H9 (cell line): ENCODE measurements at regions not wholly inside any gene's neighbourhood (a gene's known extent, or its start where the extent isn't known, plus 50 kb on each side); places are given as distances from the start of the nearest gene placed in this dataset.

ENCODE experiments used
- DNase-seq: peaks from one replicate; pipeline ENCODE4 v3.0.0-alpha.2; 2017
- H2AFZ ChIP-seq: one replicate; pipeline ENCODE4 v1.6.1; 2013; ENCODE audit warnings: mild to moderate bottlenecking, low read length, control low read depth, moderate library complexity
- H2AK5ac ChIP-seq: 2 replicates; pipeline ENCODE4 v1.6.1; 2013; ENCODE audit warnings: low read length, control low read depth, mixed read lengths; ENCODE audit not compliant: insufficient read length
- H2BK120ac ChIP-seq: one replicate; pipeline ENCODE4 v1.6.1; 2013; ENCODE audit warnings: low read depth, mild to moderate bottlenecking, low read length, control low read depth, inconsistent platforms; ENCODE audit not compliant: poor library complexity, severe bottlenecking
- H2BK12ac ChIP-seq: 2 replicates; pipeline ENCODE4 v1.6.1; 2013; ENCODE audit warnings: low read length, control low read depth, mixed read lengths, low read depth; ENCODE audit not compliant: insufficient read length
- H2BK15ac ChIP-seq: 2 replicates; pipeline ENCODE4 v1.6.1; 2013; ENCODE audit warnings: low read depth, low read length, control low read depth
- H2BK20ac ChIP-seq: one replicate; pipeline ENCODE4 v1.6.1; 2013; ENCODE audit warnings: low read depth, mild to moderate bottlenecking, low read length, control low read depth, inconsistent platforms; ENCODE audit not compliant: poor library complexity, severe bottlenecking
- H2BK5ac ChIP-seq: 2 replicates; pipeline ENCODE4 v1.6.1; 2013; ENCODE audit warnings: low read length, control low read depth, mixed read lengths; ENCODE audit not compliant: insufficient read length
- H3K14ac ChIP-seq: 2 replicates; pipeline ENCODE4 v1.6.1; 2013; ENCODE audit warnings: low read length, control low read depth; ENCODE audit not compliant: insufficient read depth
- H3K18ac ChIP-seq: 2 replicates; pipeline ENCODE4 v1.6.1; 2013; ENCODE audit warnings: low read depth, mild to moderate bottlenecking, mixed read lengths, low read length, control low read depth; ENCODE audit not compliant: insufficient read length
- H3K23ac ChIP-seq: 2 replicates; pipeline ENCODE4 v1.6.1; 2013; ENCODE audit warnings: low read length, control low read depth, mixed read lengths, low read depth; ENCODE audit not compliant: insufficient read length
- H3K23me2 ChIP-seq: 2 replicates; pipeline ENCODE4 v1.6.1; 2013; ENCODE audit warnings: low read depth, mild to moderate bottlenecking, mixed read lengths, low read length, control low read depth; ENCODE audit not compliant: insufficient read length, poor library complexity, severe bottlenecking
- H3K27ac ChIP-seq: 2 replicates; pipeline ENCODE4 v1.5.1; 2013; ENCODE audit warnings: low read length, control low read depth, mixed read lengths, low read depth; ENCODE audit not compliant: insufficient read length
- H3K27me3 ChIP-seq: 2 replicates; pipeline ENCODE4 v1.6.1; 2013; ENCODE audit warnings: low read length, control low read depth, inconsistent platforms; ENCODE audit not compliant: insufficient read depth
- H3K4ac ChIP-seq: 2 replicates; pipeline ENCODE4 v1.6.1; 2013; ENCODE audit warnings: low read depth, mild to moderate bottlenecking, control low read depth, inconsistent platforms, low read length, moderate library complexity
- H3K4me1 ChIP-seq: 2 replicates; pipeline ENCODE4 v1.6.1; 2013; ENCODE audit warnings: low read length, control low read depth, inconsistent platforms; ENCODE audit not compliant: insufficient read depth
- H3K4me2 ChIP-seq: 2 replicates; pipeline ENCODE4 v1.6.1; 2013; ENCODE audit warnings: low read length, control low read depth, mixed read lengths; ENCODE audit not compliant: insufficient read length, insufficient read depth
- H3K56ac ChIP-seq: 2 replicates; pipeline ENCODE4 v1.6.1; 2013; ENCODE audit warnings: low read depth, mild to moderate bottlenecking, mixed read lengths, low read length, control low read depth; ENCODE audit not compliant: insufficient read length
- H3K79me1 ChIP-seq: 2 replicates; pipeline ENCODE4 v1.6.1; 2013; ENCODE audit warnings: low read depth, mild to moderate bottlenecking, moderate library complexity, low read length, control low read depth, inconsistent platforms; ENCODE audit not compliant: insufficient read depth, poor library complexity, severe bottlenecking
- H3K79me2 ChIP-seq: 2 replicates; pipeline ENCODE4 v1.6.1; 2013; ENCODE audit warnings: low read length, control low read depth, inconsistent platforms; ENCODE audit not compliant: insufficient read depth
- H3K9ac ChIP-seq: 2 replicates; pipeline ENCODE4 v1.6.1; 2013; ENCODE audit warnings: low read length, control low read depth, mixed read lengths; ENCODE audit not compliant: insufficient read length; ENCODE audit errors: extremely low read depth
- H3K9me3 ChIP-seq: one replicate; pipeline ENCODE4 v1.6.1; 2013; ENCODE audit warnings: low read depth, low read length, inconsistent platforms; ENCODE audit not compliant: control insufficient read depth
- H3T11ph ChIP-seq: one replicate; pipeline ENCODE4 v1.6.1; 2013; ENCODE audit warnings: mild to moderate bottlenecking, low read length, control low read depth, inconsistent platforms
- H4K20me1 ChIP-seq: one replicate; pipeline ENCODE4 v1.6.1; 2013; ENCODE audit not compliant: control insufficient read depth, insufficient read length, insufficient read depth
- H4K5ac ChIP-seq: 2 replicates; pipeline ENCODE4 v1.6.1; 2013; ENCODE audit warnings: low read depth, mild to moderate bottlenecking, mixed read lengths, low read length, control low read depth; ENCODE audit not compliant: insufficient read length
- H4K8ac ChIP-seq: replicated peaks from 2 replicates; pipeline ENCODE4 v1.6.1; 2013; ENCODE audit warnings: low read length, control low read depth, mixed read lengths, low read depth; ENCODE audit not compliant: insufficient read length
- H4K91ac ChIP-seq: 2 replicates; pipeline ENCODE4 v1.6.1; 2013; ENCODE audit warnings: low read depth, mild to moderate bottlenecking, moderate library complexity, mixed read lengths, low read length, control low read depth; ENCODE audit not compliant: insufficient read length
- H3K27ac Mint-ChIP-seq, 3 experiments: 2 replicates in 2 of 3; 3 replicates in 1 of 3; pipeline ENCODE4 v1.8.0; 2020 to 2021; ENCODE audit warnings: mixed read lengths in 3 of 3, mild to moderate bottlenecking in 1 of 3, moderate library complexity in 1 of 3
- H3K27me3 Mint-ChIP-seq: 2 replicates; pipeline ENCODE4 v1.8.0; 2021; ENCODE audit warnings: low read depth, mild to moderate bottlenecking, moderate library complexity, mixed read lengths
- H3K36me3 Mint-ChIP-seq, 3 experiments: 2 replicates in 2 of 3; 3 replicates in 1 of 3; pipeline ENCODE4 v1.8.0; 2020 to 2021; ENCODE audit warnings: low read depth in 3 of 3, mixed read lengths in 3 of 3; ENCODE audit not compliant: insufficient read depth in 1 of 3
- H3K4me1 Mint-ChIP-seq, 2 experiments: 2 replicates each; pipeline ENCODE4 v1.8.0; 2020; ENCODE audit warnings: mixed read lengths in 2 of 2
- H3K4me3 Mint-ChIP-seq, 2 experiments: 2 replicates in 1 of 2; 3 replicates in 1 of 2; pipeline ENCODE4 v1.8.0; 2020 to 2021; ENCODE audit warnings: mild to moderate bottlenecking in 2 of 2, mixed read lengths in 2 of 2, moderate library complexity in 1 of 2
- H3K9me3 Mint-ChIP-seq, 2 experiments: 2 replicates in 1 of 2; 3 replicates in 1 of 2; pipeline ENCODE4 v1.8.0; 2020; ENCODE audit warnings: mild to moderate bottlenecking in 2 of 2, mixed read lengths in 2 of 2, moderate library complexity in 1 of 2
- CTCF ChIP-seq: fragments of 200-600 bp; sonication (generic); conservative IDR thresholded peaks from 3 replicates; pipeline ENCODE4 v1.8.0; 2021; ENCODE audit warnings: antibody characterized with exemption, mild to moderate bottlenecking
- WGBS: extraction: QIAGEN DNeasy Blood & Tissue Kit; methylation state at CpG from one replicate; pipeline ENCODE4 v1.1.7; 2013; ENCODE audit warnings: missing lambda C conversion rate, low lambda C conversion rate, mixed read lengths; ENCODE audit not compliant: insufficient read length; ENCODE audit errors: extremely low coverage; 5-methylcytosine and 5-hydroxymethylcytosine counted together

- no peak overlapping the region for H3K4me3 Mint-ChIP-seq
- Histone ChIP-seq H3K27ac (no peak overlapping the region), H3K9me3 (no peaks in the 10 kb centered on the region), H4K5ac (no peak overlapping the region), H3K4ac (no peak overlapping the region), H3K14ac (no peak overlapping the region), H2AK5ac (no peak overlapping the region), H2BK15ac (no peak overlapping the region), H3K23ac (no peak overlapping the region), H2BK12ac (no peak overlapping the region), H3K23me2 (no peaks in the 10 kb centered on the region), H3T11ph (no peak overlapping the region), H4K91ac (no peak overlapping the region), H3K18ac (no peak overlapping the region), H2BK20ac (no peak overlapping the region), H3K79me1 (no peaks in the 10 kb centered on the region), H3K4me2 (no peak overlapping the region), H3K56ac (no peak overlapping the region), H2BK120ac (no peak overlapping the region), H4K8ac (no peak overlapping the region), H3K4me1 (no peaks in the 10 kb centered on the region), H3K79me2 (no peaks in the 10 kb centered on the region), H3K9ac (no peak overlapping the region), H3K27me3 (no peaks in the 10 kb centered on the region), H2BK5ac (no peak overlapping the region), H4K20me1 (no peaks in the 10 kb centered on the region), H2AFZ (no peak overlapping the region)
- no peak for TF ChIP-seq CTCF
- no peaks in the 10 kb centered on the region for H3K9me3 Mint-ChIP-seq
- no peak overlapping the region for H3K27ac Mint-ChIP-seq
- no CpG with 5 or more reads among the region's 5 CpGs for WGBS
- peaks cover 3% of the 10 kb centered on the region; the same call in 1 of the 2 replicates for H3K27me3 Mint-ChIP-seq
- no peaks in the 10 kb centered on the region for H3K36me3 Mint-ChIP-seq
- peaks cover 9 to 10% of the 10 kb centered on the region in 2 experiments for H3K4me1 Mint-ChIP-seq
- no peak for DNase-seq
Observed at GRCh38 chr3:124097362-124098131, 105.6 kb upstream of the ROPN1 start.
